ENCODE measurements at regions not wholly inside any gene's neighbourhood (a gene's known extent, or its start where the extent isn't known, plus 50 kb on each side); places are given as distances from the start of the nearest gene placed in this dataset.

GRCh38 chr11:34567733-34568132 lies 53.2 kb upstream of the EHF start:
- no peaks in the 10 kb centered on the region for H3K9me3 ChIP-seq
- H3K27me3 ChIP-seq = peaks cover 7% of the 10 kb centered on the region
- 68% methylated on average over 4 of the region's 4 CpGs for WGBS
- H3K4me3 ChIP-seq = no peak overlapping the region
- no peak for DNase-seq (ENCODE audit: low spot score in 2 of 2)
- H3K4me1 ChIP-seq = peaks cover 15% of the 10 kb centered on the region
- no peaks in the 10 kb centered on the region for H3K36me3 ChIP-seq
- TF ChIP-seq EP300 (IDR thresholded peaks at IDR 0.05) = no peak
- H3K27ac ChIP-seq = no peak overlapping the region

GRCh38 chr11:34570584-34570983 lies 50.3 kb upstream of the EHF start:
- DNase-seq (ENCODE audit: low spot score in 2 of 2) = no peak
- WGBS = 49% methylated on average over 5 of the region's 5 CpGs
- peaks cover 10% of the 10 kb centered on the region for H3K4me1 ChIP-seq
- no peaks in the 10 kb centered on the region for H3K36me3 ChIP-seq
- H3K4me3 ChIP-seq = no peak overlapping the region
- H3K27me3 ChIP-seq = peaks cover 18% of the 10 kb centered on the region
- no peaks in the 10 kb centered on the region for H3K9me3 ChIP-seq
- no peak overlapping the region for H3K27ac ChIP-seq
- no peak for TF ChIP-seq POLR2A (IDR thresholded peaks at IDR 0.05)
- no peak for TF ChIP-seq EP300 (IDR thresholded peaks at IDR 0.05)
- no peak for TF ChIP-seq POLR2AphosphoS5 (IDR thresholded peaks at IDR 0.05)
- TF ChIP-seq CTCF (IDR thresholded peaks at IDR 0.05) = no peak

Measured in suprapubic skin (tissue), 4 donors.